ENCODE measurements at regions not wholly inside any gene's neighbourhood (a gene's known extent, or its start where the extent isn't known, plus 50 kb on each side); places are given as distances from the start of the nearest gene placed in this dataset.

GRCh38 chr1:118785246-118785645, 202.9 kb downstream of the TBX15 start:
- Histone ChIP-seq H3K36me3 (ENCODE audit: control insufficient read depth, insufficient read depth, low read length) (no peaks in the 10 kb centered on the region), H3K27me3 (ENCODE audit: control insufficient read depth, insufficient read depth, low read length) (no peaks in the 10 kb centered on the region), H3K27ac (ENCODE audit: low read length) (no peak overlapping the region), H3K4me3 (ENCODE audit: low read length) (no peak overlapping the region), H3K4me1 (ENCODE audit: control insufficient read depth, insufficient read depth, low read length) (no peaks in the 10 kb centered on the region), H3K9me3 (ENCODE audit: control insufficient read depth, insufficient read depth, low read length) (peaks cover 9% of the 10 kb centered on the region)
- Mint-ChIP-seq H3K9me3 (peaks cover 13 to 20% of the 10 kb centered on the region in 2 donors), H3K4me1 (no peaks in the 10 kb centered on the region), H3K27ac (no peak overlapping the region), H3K36me3 (peaks cover 7% of the 10 kb centered on the region), H3K4me3 (no peak overlapping the region), H3K27me3 (ENCODE audit: low read depth in 2 of 2) (no peaks in the 10 kb centered on the region)
- no peak for TF ChIP-seq CTCF (IDR thresholded peaks at IDR 0.05)
- intact Hi-C loops (cut with micrococcal nuclease), result no loop called here
- WGBS (ENCODE audit: insufficient coverage), result 19% methylated on average over 2 of the region's 2 CpGs
- ATAC-seq (no peak), DNase-seq (no peak)

DNA sequence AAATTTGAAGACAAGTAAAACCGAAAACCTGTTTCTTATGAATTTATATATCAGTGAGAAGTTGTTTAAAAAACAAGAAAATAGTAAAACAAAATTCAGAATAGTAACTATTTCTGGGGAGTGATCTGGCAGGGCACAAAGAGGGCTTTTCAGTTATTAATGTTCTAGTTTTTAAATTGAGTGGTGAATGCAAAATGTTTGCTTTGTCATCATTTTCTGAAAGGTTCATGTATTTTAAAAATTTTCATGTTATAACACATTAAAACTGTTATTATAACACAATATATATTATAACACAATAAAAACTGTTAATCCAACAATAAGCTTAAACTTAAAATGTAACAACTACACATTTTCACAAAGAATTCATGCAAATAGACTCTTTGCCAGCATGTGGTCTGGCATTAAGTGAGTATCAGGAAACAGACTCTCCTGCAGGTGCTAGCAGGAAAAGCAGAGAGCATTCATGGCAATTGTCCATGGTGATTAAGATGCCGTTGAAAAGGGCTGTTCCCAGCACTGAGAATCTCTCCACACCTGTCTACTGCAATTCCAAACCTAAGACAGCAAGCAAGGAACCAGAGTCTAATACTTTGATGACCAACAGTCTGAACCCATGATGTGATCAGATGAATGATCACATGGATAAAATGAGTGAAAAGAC, 204.9 kb downstream of the TBX15 start:
- Histone ChIP-seq H3K36me3 (ENCODE audit: control insufficient read depth, insufficient read depth, low read length) (no peaks in the 10 kb centered on the region), H3K9me3 (ENCODE audit: control insufficient read depth, insufficient read depth, low read length) (no peaks in the 10 kb centered on the region), H3K27ac (ENCODE audit: low read length) (no peak overlapping the region), H3K4me3 (ENCODE audit: low read length) (no peak overlapping the region), H3K4me1 (ENCODE audit: control insufficient read depth, insufficient read depth, low read length) (no peaks in the 10 kb centered on the region), H3K27me3 (ENCODE audit: control insufficient read depth, insufficient read depth, low read length) (no peaks in the 10 kb centered on the region)
- ATAC-seq, result no peak
- Mint-ChIP-seq H3K36me3 (no peaks in the 10 kb centered on the region), H3K4me1 (no peaks in the 10 kb centered on the region), H3K27me3 (ENCODE audit: low read depth in 2 of 2) (no peaks in the 10 kb centered on the region), H3K27ac (no peak overlapping the region), H3K9me3 (peaks cover 19 to 20% of the 10 kb centered on the region in 2 donors), H3K4me3 (no peak overlapping the region)
- 50% methylated on average over 2 of the region's 2 CpGs for WGBS (ENCODE audit: insufficient coverage)
- TF ChIP-seq CTCF (IDR thresholded peaks at IDR 0.05), result no peak
- no peak for DNase-seq
- intact Hi-C loops (cut with micrococcal nuclease), result no loop called here

DNA sequence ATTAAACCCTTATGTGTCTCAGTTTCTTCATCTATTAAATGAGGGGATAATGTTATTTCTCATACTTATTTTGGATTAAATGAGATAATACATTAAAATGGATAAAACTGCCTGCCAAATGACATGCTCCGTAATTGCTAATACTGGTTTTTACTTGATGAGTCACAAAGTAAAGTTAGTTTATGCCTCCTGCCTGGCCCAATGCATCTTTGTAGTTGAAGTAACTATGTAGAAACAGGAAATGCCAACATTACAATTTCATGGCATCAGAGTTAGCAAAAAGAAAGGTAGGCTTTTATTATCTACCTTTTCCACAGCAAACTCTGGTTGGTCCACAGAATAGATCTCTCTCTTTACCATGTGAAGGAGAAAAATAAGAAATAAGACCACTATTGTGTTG, 214.5 kb downstream of the TBX15 start:
- no peaks in the 10 kb centered on the region for H3K4me1 Mint-ChIP-seq
- ATAC-seq (no peak), DNase-seq (no peak)
- no peaks in the 10 kb centered on the region for H3K27me3 ChIP-seq (ENCODE audit: control insufficient read depth, insufficient read depth, low read length)
- H3K27ac ChIP-seq (ENCODE audit: low read length), result no peak overlapping the region
- WGBS (ENCODE audit: insufficient coverage), result 67% methylated on average over 1 of the region's 1 CpG
- H3K4me3 Mint-ChIP-seq, result no peak overlapping the region
- intact Hi-C loops (cut with micrococcal nuclease), result no loop called here
- no peaks in the 10 kb centered on the region for H3K27me3 Mint-ChIP-seq (ENCODE audit: low read depth in 2 of 2)
- peaks cover 18% of the 10 kb centered on the region in 2 donors for H3K9me3 Mint-ChIP-seq
- H3K36me3 ChIP-seq (ENCODE audit: control insufficient read depth, insufficient read depth, low read length), result no peaks in the 10 kb centered on the region
- no peak for TF ChIP-seq CTCF (IDR thresholded peaks at IDR 0.05)
- peaks cover 9% of the 10 kb centered on the region for H3K36me3 Mint-ChIP-seq
- no peaks in the 10 kb centered on the region for H3K4me1 ChIP-seq (ENCODE audit: control insufficient read depth, insufficient read depth, low read length)
- no peak overlapping the region for H3K4me3 ChIP-seq (ENCODE audit: low read length)
- no peak overlapping the region for H3K27ac Mint-ChIP-seq
- no peaks in the 10 kb centered on the region for H3K9me3 ChIP-seq (ENCODE audit: control insufficient read depth, insufficient read depth, low read length)

GRCh38 chr1:118767971-118768370, 220.2 kb downstream of the TBX15 start:
- Histone ChIP-seq H3K27ac (ENCODE audit: low read length) (no peak overlapping the region), H3K27me3 (ENCODE audit: control insufficient read depth, insufficient read depth, low read length) (no peaks in the 10 kb centered on the region), H3K9me3 (ENCODE audit: control insufficient read depth, insufficient read depth, low read length) (no peaks in the 10 kb centered on the region), H3K36me3 (ENCODE audit: control insufficient read depth, insufficient read depth, low read length) (no peaks in the 10 kb centered on the region), H3K4me3 (ENCODE audit: low read length) (no peak overlapping the region), H3K4me1 (ENCODE audit: control insufficient read depth, insufficient read depth, low read length) (no peaks in the 10 kb centered on the region)
- peaks cover 21% of the 10 kb centered on the region in 2 donors for H3K9me3 Mint-ChIP-seq
- no peak for TF ChIP-seq CTCF (IDR thresholded peaks at IDR 0.05)
- ATAC-seq, result no peak
- no peak for DNase-seq
- no peak overlapping the region for H3K4me3 Mint-ChIP-seq
- H3K27me3 Mint-ChIP-seq (ENCODE audit: low read depth in 2 of 2), result no peaks in the 10 kb centered on the region
- intact Hi-C loops (cut with micrococcal nuclease), result no loop called here
- H3K36me3 Mint-ChIP-seq, result no peaks in the 10 kb centered on the region
- no peaks in the 10 kb centered on the region for H3K4me1 Mint-ChIP-seq
- H3K27ac Mint-ChIP-seq, result no peak overlapping the region
- WGBS (ENCODE audit: insufficient coverage), result 79% methylated on average over 2 of the region's 2 CpGs

Measured in natural killer cell (primary cell).